ENCODE measurements at regions not wholly inside any gene's neighbourhood (a gene's known extent, or its start where the extent isn't known, plus 50 kb on each side); places are given as distances from the start of the nearest gene placed in this dataset.

- TF ChIP-seq CTCF (optimal IDR thresholded peaks at IDR 0.05 in 1 of 3, IDR thresholded peaks at IDR 0.05 in 1 of 3, conservative IDR thresholded peaks at IDR 0.05 in 1 of 3; ENCODE audit: extremely low read depth in 1 of 3, insufficient read depth in 2 of 3, low read length in 3 of 3) (no peak), EZH2 (IDR thresholded peaks at IDR 0.05; ENCODE audit: low read length) (no peak)
- H3K27me3 ChIP-seq (ENCODE audit: control insufficient read depth, extremely low read depth, insufficient read depth, low read length) = no peaks in the 10 kb centered on the region
- H3K4me2 ChIP-seq (ENCODE audit: control insufficient read depth, extremely low read depth, insufficient read depth, low read depth, low read length) = no peak overlapping the region
- no peaks in the 10 kb centered on the region for H4K20me1 ChIP-seq (ENCODE audit: control insufficient read depth, extremely low read depth, insufficient read depth, low read length)
- no peak for DNase-seq (ENCODE audit: low read depth, low spot score)
- H3K36me3 ChIP-seq (ENCODE audit: control insufficient read depth in 2 of 2, extremely low read depth in 1 of 2, insufficient read depth in 2 of 2, low read length in 2 of 2) = no peaks in the 10 kb centered on the region
- H2AFZ ChIP-seq (ENCODE audit: control insufficient read depth, low read length) = no peak overlapping the region
- no peaks in the 10 kb centered on the region for H3K9me1 ChIP-seq (ENCODE audit: control insufficient read depth, extremely low read depth, insufficient read depth, low read length)
- no peak for FAIRE-seq
- dilution Hi-C loops (cut with MboI; ENCODE audit: extremely low pct_ligation_motif_present, low sequenced_read_pairs) = no loop called here
- H3K4me3 ChIP-seq (ENCODE audit: control insufficient read depth in 2 of 3, extremely low read depth in 1 of 3, insufficient read depth in 2 of 3, low read depth in 1 of 3, low read length in 3 of 3) = no peak overlapping the region
- H3K27ac ChIP-seq (ENCODE audit: control insufficient read depth, insufficient read depth, low read length) = no peak overlapping the region
- H3K9me3 ChIP-seq (ENCODE audit: control insufficient read depth, low read depth, low read length) = no peaks in the 10 kb centered on the region
- no peaks in the 10 kb centered on the region for H3K4me1 ChIP-seq (ENCODE audit: control insufficient read depth, extremely low read depth, insufficient read depth, low read length)
- no peaks in the 10 kb centered on the region for H3K79me2 ChIP-seq (ENCODE audit: control insufficient read depth, insufficient read depth, low read length)
- no peak overlapping the region for H3K9ac ChIP-seq (ENCODE audit: control insufficient read depth, extremely low read depth, insufficient read depth, low read length)
These were observed 1297.3 kb downstream of the JRKL start for GRCh38 chr11:97687111-97687510.

GRCh38 chr11:97691061-97691460 is 1301.2 kb downstream of the JRKL start:
- H3K27ac ChIP-seq (ENCODE audit: control insufficient read depth, insufficient read depth, low read length) = no peak overlapping the region
- no peaks in the 10 kb centered on the region for H3K36me3 ChIP-seq (ENCODE audit: control insufficient read depth in 2 of 2, extremely low read depth in 1 of 2, insufficient read depth in 2 of 2, low read length in 2 of 2)
- H3K9ac ChIP-seq (ENCODE audit: control insufficient read depth, extremely low read depth, insufficient read depth, low read length) = no peak overlapping the region
- H3K4me2 ChIP-seq (ENCODE audit: control insufficient read depth, extremely low read depth, insufficient read depth, low read depth, low read length) = no peak overlapping the region
- dilution Hi-C loops (cut with MboI; ENCODE audit: extremely low pct_ligation_motif_present, low sequenced_read_pairs) = no loop called here
- DNase-seq (ENCODE audit: low read depth, low spot score) = no peak
- H3K9me1 ChIP-seq (ENCODE audit: control insufficient read depth, extremely low read depth, insufficient read depth, low read length) = no peaks in the 10 kb centered on the region
- no peak overlapping the region for H2AFZ ChIP-seq (ENCODE audit: control insufficient read depth, low read length)
- no peaks in the 10 kb centered on the region for H3K79me2 ChIP-seq (ENCODE audit: control insufficient read depth, insufficient read depth, low read length)
- no peaks in the 10 kb centered on the region for H3K27me3 ChIP-seq (ENCODE audit: control insufficient read depth, extremely low read depth, insufficient read depth, low read length)
- no peak overlapping the region for H3K4me3 ChIP-seq (ENCODE audit: control insufficient read depth in 2 of 3, extremely low read depth in 1 of 3, insufficient read depth in 2 of 3, low read depth in 1 of 3, low read length in 3 of 3)
- H4K20me1 ChIP-seq (ENCODE audit: control insufficient read depth, extremely low read depth, insufficient read depth, low read length) = no peaks in the 10 kb centered on the region
- no peaks in the 10 kb centered on the region for H3K4me1 ChIP-seq (ENCODE audit: control insufficient read depth, extremely low read depth, insufficient read depth, low read length)
- H3K9me3 ChIP-seq (ENCODE audit: control insufficient read depth, low read depth, low read length) = no peaks in the 10 kb centered on the region
- no peak for FAIRE-seq
- TF ChIP-seq CTCF (optimal IDR thresholded peaks at IDR 0.05 in 1 of 3, IDR thresholded peaks at IDR 0.05 in 1 of 3, conservative IDR thresholded peaks at IDR 0.05 in 1 of 3; ENCODE audit: extremely low read depth in 1 of 3, insufficient read depth in 2 of 3, low read length in 3 of 3) (no peak), EZH2 (IDR thresholded peaks at IDR 0.05; ENCODE audit: low read length) (no peak)
